Kidney (tissue), 13 donors: ENCODE measurements at regions not wholly inside any gene's neighbourhood (a gene's known extent, or its start where the extent isn't known, plus 50 kb on each side); places are given as distances from the start of the nearest gene placed in this dataset.

Source experiments
- DNase-seq, 5 donors: peaks; one replicate each; pipeline ENCODE4 v3.0.0-alpha.2; 2013 to 2020
- FAIRE-seq: peaks from 2 replicates; lab custom pipeline; 2012; peaks lifted over from hg19 to GRCh38; lab: Jason Lieb, UNC
- H3K27ac ChIP-seq, 2 donors: one replicate each; pipeline ENCODE4 v1.7.0; 2013; ENCODE audit warnings: low read depth in 2 of 2, low read length in 2 of 2, inconsistent platforms in 1 of 2
- H3K27me3 ChIP-seq: one replicate; pipeline ENCODE4 v1.7.1; 2013; ENCODE audit warnings: low read length, inconsistent platforms; ENCODE audit not compliant: control insufficient read depth, insufficient read depth
- H3K36me3 ChIP-seq, 3 donors: one replicate each; pipeline versions ENCODE4 v1.7.0 to v1.7.1; 2013; ENCODE audit warnings: low read length in 3 of 3, control low read depth in 1 of 3, inconsistent platforms in 1 of 3; ENCODE audit not compliant: insufficient read depth in 3 of 3, control insufficient read depth in 2 of 3
- H3K4me1 ChIP-seq, 3 donors: one replicate each; pipeline versions ENCODE4 v1.7.0 to v1.7.1; 2013; ENCODE audit warnings: low read length in 3 of 3, inconsistent platforms in 1 of 3, low read depth in 1 of 3; ENCODE audit not compliant: control insufficient read depth in 2 of 3, insufficient read depth in 2 of 3
- H3K4me3 ChIP-seq, 3 donors: one replicate each; pipeline versions ENCODE4 v1.7.0 to v1.8.1; 2013; ENCODE audit warnings: low read length in 3 of 3, control low read depth in 1 of 3, inconsistent platforms in 1 of 3
- H3K9ac ChIP-seq, 3 donors: one replicate each; pipeline versions ENCODE4 v1.7.0 to v1.7.1; 2013; ENCODE audit warnings: low read length in 3 of 3, control low read depth in 1 of 3, inconsistent platforms in 1 of 3
- H3K9me3 ChIP-seq, 3 donors: one replicate each; pipeline versions ENCODE4 v1.7.0 to v1.7.1; 2013; ENCODE audit warnings: low read length in 3 of 3, control low read depth in 1 of 3, inconsistent platforms in 1 of 3; ENCODE audit not compliant: control insufficient read depth in 2 of 3, insufficient read depth in 1 of 3
- CTCF ChIP-seq: IDR thresholded peaks from 3 replicates; pipeline ENCODE4 v1.5.1; 2012; ENCODE audit warnings: mild to moderate bottlenecking, moderate library complexity, borderline replicate concordance; ENCODE audit not compliant: insufficient read depth; ENCODE audit errors: extremely low read depth
- intact Hi-C: fragments of 100-400 bp; cut with DNase I; formaldehyde crosslinking; loops from one replicate; pipeline ENCODE4 v1.11.1; 2022
- donor health status: control.
- donor health status: control.
- donor health status: control.
- donor health status: control.
- donor health status: control.
- donor health status: DM: yes; HTN: yes; CAD: no.
- donor health status: Normal renal cell carcinoma (clear cell type).

- TF ChIP-seq CTCF: no peak
- Histone ChIP-seq H3K4me3 (no peak overlapping the region), H3K27me3 (no peaks in the 10 kb centered on the region), H3K9me3 (no peaks in the 10 kb centered on the region), H3K9ac (no peak overlapping the region), H3K4me1 (no peaks in the 10 kb centered on the region), H3K36me3 (no peaks in the 10 kb centered on the region), H3K27ac (no peak overlapping the region)
- FAIRE-seq (no peak), DNase-seq (no peak)
- intact Hi-C loops: no loop called here
Measured at GRCh38 chr13:78742659-78743058, 83.7 kb upstream of the OBI1 start.

- no peak for DNase-seq
- TF ChIP-seq CTCF: no peak
Measured at GRCh38 chr13:78736142-78736541, 77.2 kb upstream of the OBI1 start.

GRCh38 chr13:78732445-78733017, 73.6 kb upstream of the OBI1 start:
- Histone ChIP-seq H3K27me3 (no peaks in the 10 kb centered on the region), H3K36me3 (no peaks in the 10 kb centered on the region), H3K27ac (no peak overlapping the region), H3K9me3 (no peaks in the 10 kb centered on the region), H3K4me3 (no peak overlapping the region), H3K9ac (no peak overlapping the region), H3K4me1 (no peaks in the 10 kb centered on the region)
- TF ChIP-seq CTCF: no peak
- FAIRE-seq (no peak), DNase-seq (no peak)
- intact Hi-C loops: no loop called here

More at GRCh38 chr13:78736142-78736541, 77.2 kb upstream of the OBI1 start:
- intact Hi-C loops: no loop called here
- Histone ChIP-seq H3K36me3 (no peaks in the 10 kb centered on the region), H3K27me3 (no peaks in the 10 kb centered on the region), H3K9me3 (no peaks in the 10 kb centered on the region), H3K4me1 (no peaks in the 10 kb centered on the region), H3K9ac (no peak overlapping the region), H3K4me3 (no peak overlapping the region), H3K27ac (no peak overlapping the region)
- no peak for FAIRE-seq

- no peaks in the 10 kb centered on the region for H3K9me3 ChIP-seq
- no peaks in the 10 kb centered on the region for H3K4me1 ChIP-seq
- FAIRE-seq (no peak), DNase-seq (no peak)
- no peaks in the 10 kb centered on the region for H3K27me3 ChIP-seq
- intact Hi-C loops: no loop called here
- H3K4me3 ChIP-seq: no peak overlapping the region
- H3K9ac ChIP-seq: no peak overlapping the region
- H3K27ac ChIP-seq: no peak overlapping the region
- no peaks in the 10 kb centered on the region for H3K36me3 ChIP-seq
- no peak for TF ChIP-seq CTCF
Measured at GRCh38 chr13:78722700-78723099, 63.7 kb upstream of the OBI1 start.
